MV-4-11 (cell line): ENCODE measurements at regions not wholly inside any gene's neighbourhood (a gene's known extent, or its start where the extent isn't known, plus 50 kb on each side); places are given as distances from the start of the nearest gene placed in this dataset.

Experiments
- DNase-seq: peaks from one replicate; lab custom pipeline; 2025; lab: John Stamatoyannopoulos, UW

GRCh38 chr16:86806838-86807351 lies 228.5 kb downstream of the FOXL1 start:
- DNase-seq = no peak

GRCh38 chr16:86808863-86809444 lies 230.6 kb downstream of the FOXL1 start:
- no peak for DNase-seq

GRCh38 chr16:86809458-86809955 lies 231.2 kb downstream of the FOXL1 start:
- no peak for DNase-seq

- no peak for DNase-seq
Observed at GRCh38 chr16:86810062-86810461, 231.7 kb downstream of the FOXL1 start.

GRCh38 chr16:86812363-86812970 lies 234.1 kb downstream of the FOXL1 start:
- DNase-seq = no peak

GRCh38 chr16:86814256-86814655 lies 235.9 kb downstream of the FOXL1 start:
- DNase-seq = no peak

GRCh38 chr16:86816930-86817625 lies 238.7 kb downstream of the FOXL1 start:
- no peak for DNase-seq

GRCh38 chr16:86818671-86819532 lies 240.6 kb downstream of the FOXL1 start:
- DNase-seq = no peak

GRCh38 chr16:86819533-86819892 lies 241.2 kb downstream of the FOXL1 start:
- no peak for DNase-seq

- no peak for DNase-seq
Observed at GRCh38 chr16:86821895-86822294, 243.5 kb downstream of the FOXL1 start.

- no peak for DNase-seq
Observed at GRCh38 chr16:86823125-86823524, 244.8 kb downstream of the FOXL1 start.

GRCh38 chr16:86823888-86824671 lies 245.7 kb downstream of the FOXL1 start:
- no peak for DNase-seq

GRCh38 chr16:86824751-86825296 lies 246.5 kb downstream of the FOXL1 start:
- no peak for DNase-seq

GRCh38 chr16:86825631-86826030 lies 247.3 kb downstream of the FOXL1 start:
- no peak for DNase-seq

GRCh38 chr16:86826941-86827340 lies 248.6 kb downstream of the FOXL1 start:
- no peak for DNase-seq

- no peak for DNase-seq
Observed at GRCh38 chr16:86827521-86827920, 249.2 kb downstream of the FOXL1 start.

- no peak for DNase-seq
Observed at GRCh38 chr16:86828202-86828601, 249.9 kb downstream of the FOXL1 start.

- no peak for DNase-seq
Observed at GRCh38 chr16:86828653-86829052, 250.3 kb downstream of the FOXL1 start.

GRCh38 chr16:86831366-86831765 lies 253.0 kb downstream of the FOXL1 start:
- DNase-seq = no peak

- no peak for DNase-seq
Observed at GRCh38 chr16:86833136-86833535, 254.8 kb downstream of the FOXL1 start.

GRCh38 chr16:86834451-86835035 lies 256.2 kb downstream of the FOXL1 start:
- no peak for DNase-seq
